GM23248 (cell line): ENCODE measurements at regions not wholly inside any gene's neighbourhood (a gene's known extent, or its start where the extent isn't known, plus 50 kb on each side); places are given as distances from the start of the nearest gene placed in this dataset.

Source experiments
- DNase-seq: peaks from one replicate; pipeline ENCODE4 v3.0.0-alpha.2; 2015
- H2AFZ ChIP-seq: fragments of 200-600 bp; sonication (generic); 2 replicates; pipeline ENCODE4 v1.6.1; 2016; ENCODE audit warnings: antibody characterized with exemption
- H3F3A ChIP-seq: fragments of 200-600 bp; sonication (generic); 2 replicates; pipeline ENCODE4 v1.6.1; 2016; ENCODE audit warnings: mild to moderate bottlenecking, antibody characterized with exemption, mixed run types; ENCODE audit not compliant: insufficient read depth
- H3K27ac ChIP-seq: fragments of 200-600 bp; sonication (generic); 2 replicates; pipeline ENCODE4 v1.5.1; 2016; ENCODE audit warnings: mild to moderate bottlenecking
- H3K27me3 ChIP-seq: fragments of 200-600 bp; sonication (generic); replicated peaks from 2 replicates; pipeline ENCODE4 v1.6.1; 2016; ENCODE audit warnings: mild to moderate bottlenecking; ENCODE audit not compliant: insufficient read depth
- H3K36me3 ChIP-seq: fragments of 200-600 bp; sonication (generic); 2 replicates; pipeline ENCODE4 v1.6.1; 2016; ENCODE audit warnings: low read depth, mild to moderate bottlenecking
- H3K4me1 ChIP-seq: fragments of 200-600 bp; sonication (generic); 2 replicates; pipeline ENCODE4 v1.6.1; 2016; ENCODE audit warnings: mild to moderate bottlenecking; ENCODE audit not compliant: insufficient read depth
- H3K4me2 ChIP-seq: fragments of 200-600 bp; sonication (generic); one replicate; pipeline ENCODE4 v1.6.1; 2016; ENCODE audit warnings: mild to moderate bottlenecking; ENCODE audit not compliant: unreplicated experiment
- H3K4me3 ChIP-seq: fragments of 200-600 bp; sonication (generic); 2 replicates; pipeline ENCODE4 v1.5.1; 2016; ENCODE audit warnings: mild to moderate bottlenecking
- H3K79me2 ChIP-seq: fragments of 200-600 bp; sonication (generic); 2 replicates; pipeline ENCODE4 v1.6.1; 2016; ENCODE audit warnings: mild to moderate bottlenecking; ENCODE audit not compliant: insufficient read depth
- H3K9ac ChIP-seq: fragments of 200-600 bp; sonication (generic); 2 replicates; pipeline ENCODE4 v1.6.1; 2016; ENCODE audit warnings: mild to moderate bottlenecking
- H3K9me2 ChIP-seq: fragments of 200-600 bp; sonication (generic); 2 replicates; pipeline ENCODE4 v1.6.1; 2016; ENCODE audit warnings: mixed run types, mild to moderate bottlenecking, moderate library complexity; ENCODE audit not compliant: insufficient read depth
- H3K9me3 ChIP-seq: fragments of 200-600 bp; sonication (generic); one replicate; pipeline ENCODE4 v1.6.1; 2017; ENCODE audit warnings: low read depth
- H4K20me1 ChIP-seq: fragments of 200-600 bp; sonication (generic); 2 replicates; pipeline ENCODE4 v1.6.0; 2016; ENCODE audit not compliant: insufficient read depth
- EZH2 ChIP-seq: fragments of 200-600 bp; sonication (generic); IDR thresholded peaks from 2 replicates; pipeline ENCODE4 v1.6.1; 2018; ENCODE audit warnings: antibody characterized with exemption, mild to moderate bottlenecking; ENCODE audit not compliant: insufficient read depth, poor library complexity, severe bottlenecking
- EZH2phosphoT487 ChIP-seq: fragments of 200-600 bp; sonication (generic); IDR thresholded peaks from 2 replicates; pipeline ENCODE4 v1.6.1; 2018; ENCODE audit warnings: antibody characterized with exemption, moderate library complexity, mild to moderate bottlenecking, low read depth; ENCODE audit not compliant: insufficient read depth
- WGBS, 2 experiments: methylation state at CpG; one replicate each; pipeline ENCODE4 v1.1.6; 2015 to 2017; ENCODE audit warnings: low lambda C conversion rate in 2 of 2, low coverage in 1 of 2; ENCODE audit errors: missing lambda C conversion rate in 2 of 2; 5-methylcytosine and 5-hydroxymethylcytosine counted together
- in situ Hi-C: fragments of 300-500 bp; cut with MboI; formaldehyde crosslinking; loops from 2 replicates; pipeline ENCODE4 v1.15.0; 2020

DNA sequence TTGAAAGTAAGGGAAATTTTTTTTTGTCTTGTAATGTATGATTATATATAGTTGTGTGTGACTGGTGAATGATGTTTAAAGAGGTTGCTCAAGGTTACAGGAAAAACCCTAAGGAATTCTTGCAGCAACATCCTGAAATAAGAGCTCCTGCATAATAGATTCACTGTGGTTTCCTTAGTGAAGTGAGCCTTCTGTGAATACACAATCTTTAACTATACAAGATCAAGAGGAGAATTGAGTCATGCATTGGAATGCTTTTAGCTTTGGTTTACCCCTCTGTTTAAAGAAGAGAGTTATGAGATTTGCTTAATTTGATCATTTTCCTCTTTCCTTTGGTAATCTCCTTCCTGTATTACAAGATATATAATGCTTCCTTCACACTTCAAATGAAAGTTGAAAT is 141.6 kb upstream of the EYA4 start:
- H3K9me2 ChIP-seq, result no peaks in the 10 kb centered on the region
- no peaks in the 10 kb centered on the region for H3K79me2 ChIP-seq
- TF ChIP-seq EZH2phosphoT487 (no peak), EZH2 (no peak)
- H3F3A ChIP-seq, result 0 out of 2 replicates have a peak, but pooled peaks cover 6% of the 10 kb centered on the region
- no peaks in the 10 kb centered on the region for H3K36me3 ChIP-seq
- H3K4me1 ChIP-seq, result peaks cover 9% of the 10 kb centered on the region; the same call in 1 of the 2 replicates
- in situ Hi-C loops, result no loop called here
- H3K27ac ChIP-seq, result peak overlapping the region; percentile 20; the same call in 1 of the 2 replicates
- H3K4me3 ChIP-seq, result no peak overlapping the region
- DNase-seq, result peak; percentile 70
- H3K9me3 ChIP-seq, result no peaks in the 10 kb centered on the region
- 0 out of 2 replicates have a peak overlapping the region, but pooled peaks have one; percentile 20 for H3K9ac ChIP-seq
- H3K27me3 ChIP-seq, result no peaks in the 10 kb centered on the region
- no peaks in the 10 kb centered on the region for H4K20me1 ChIP-seq
- H2AFZ ChIP-seq, result no peak overlapping the region
- no peak overlapping the region for H3K4me2 ChIP-seq

DNA sequence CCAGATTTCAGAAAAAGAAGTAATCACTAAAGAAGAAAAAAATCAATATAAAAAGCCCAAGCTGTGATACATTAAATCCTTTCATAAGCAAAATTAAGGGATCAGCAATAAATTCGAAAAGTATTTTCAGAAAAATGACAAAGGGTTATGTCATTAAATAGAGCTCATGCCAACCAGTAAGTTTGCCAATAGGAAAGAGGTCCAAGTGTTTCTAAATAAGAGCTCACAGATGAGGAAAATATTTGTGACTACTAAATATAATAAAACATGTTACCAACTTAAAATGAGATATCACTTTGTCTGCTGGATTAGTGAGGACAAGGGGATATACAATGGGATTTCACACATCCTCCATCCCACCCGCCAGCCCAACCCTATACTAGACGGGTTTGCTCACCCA is 140.3 kb upstream of the EYA4 start:
- H4K20me1 ChIP-seq, result no peaks in the 10 kb centered on the region
- no peaks in the 10 kb centered on the region for H3K27me3 ChIP-seq
- H3K9ac ChIP-seq, result no peak overlapping the region
- TF ChIP-seq EZH2 (no peak), EZH2phosphoT487 (no peak)
- H3K9me2 ChIP-seq, result no peaks in the 10 kb centered on the region
- H2AFZ ChIP-seq, result no peak overlapping the region
- 0 out of 2 replicates have a peak, but pooled peaks cover 6% of the 10 kb centered on the region for H3F3A ChIP-seq
- no peak overlapping the region for H3K4me3 ChIP-seq
- no peak overlapping the region for H3K27ac ChIP-seq
- in situ Hi-C loops, result no loop called here
- H3K36me3 ChIP-seq, result no peaks in the 10 kb centered on the region
- DNase-seq, result peak; percentile 8
- H3K79me2 ChIP-seq, result no peaks in the 10 kb centered on the region
- peaks cover 9% of the 10 kb centered on the region; the same call in 1 of the 2 replicates for H3K4me1 ChIP-seq
- no peaks in the 10 kb centered on the region for H3K9me3 ChIP-seq
- H3K4me2 ChIP-seq, result no peak overlapping the region
- WGBS, 2 experiments, result 34 to 45% methylated on average over 3 of the region's 3 CpGs

DNA sequence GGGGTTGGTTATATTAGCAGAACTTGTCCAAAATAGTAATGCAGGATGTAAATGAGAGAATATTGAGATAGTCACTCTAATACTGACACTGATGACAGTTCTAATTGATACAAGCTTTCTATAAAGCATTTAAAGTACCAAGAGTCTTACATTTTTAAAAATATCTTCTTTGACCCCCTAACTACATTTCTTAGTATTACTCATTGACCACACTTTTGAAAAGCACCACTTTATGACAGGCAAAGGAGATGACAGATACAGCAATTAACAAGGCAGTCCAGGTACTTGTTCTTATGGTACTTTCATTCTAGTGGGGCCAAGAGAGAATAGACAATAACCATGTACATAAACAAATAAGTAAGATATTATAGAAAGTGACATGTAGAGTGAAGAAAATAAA is 139.4 kb upstream of the EYA4 start:
- Histone ChIP-seq H3K9me2 (no peaks in the 10 kb centered on the region), H3F3A (0 out of 2 replicates have a peak, but pooled peaks cover 6% of the 10 kb centered on the region), H3K9me3 (no peaks in the 10 kb centered on the region), H3K9ac (no peak overlapping the region), H3K27ac (no peak overlapping the region), H3K4me1 (peaks cover 9% of the 10 kb centered on the region; the same call in 1 of the 2 replicates), H3K79me2 (no peaks in the 10 kb centered on the region), H3K4me3 (no peak overlapping the region), H3K27me3 (no peaks in the 10 kb centered on the region), H4K20me1 (no peaks in the 10 kb centered on the region), H2AFZ (no peak overlapping the region), H3K4me2 (no peak overlapping the region), H3K36me3 (no peaks in the 10 kb centered on the region)
- in situ Hi-C loops, result no loop called here
- DNase-seq, result no peak
- TF ChIP-seq EZH2phosphoT487 (no peak), EZH2 (no peak)

DNA sequence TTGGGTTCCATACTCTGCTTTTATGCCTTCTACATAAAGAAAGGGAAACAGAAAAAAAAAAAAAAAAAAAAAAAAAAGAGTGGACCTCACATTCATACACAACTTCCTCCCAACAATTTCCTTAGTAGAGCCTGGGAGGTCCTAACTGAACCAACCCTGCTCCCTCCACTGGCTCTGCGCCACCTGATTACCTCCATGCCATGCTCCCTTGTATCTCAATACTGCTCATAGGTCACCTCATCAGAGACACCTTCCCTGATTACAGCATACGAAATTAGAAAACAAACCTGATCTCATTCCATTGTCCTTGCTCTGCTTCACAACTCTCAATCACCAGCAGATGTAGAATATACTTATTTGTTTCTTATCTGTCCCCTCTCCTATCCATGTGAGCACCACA is 134.2 kb upstream of the EYA4 start:
- no peak overlapping the region for H3K4me3 ChIP-seq
- no peaks in the 10 kb centered on the region for H3K79me2 ChIP-seq
- H3K36me3 ChIP-seq, result no peaks in the 10 kb centered on the region
- H3K27ac ChIP-seq, result no peak overlapping the region
- H3K9ac ChIP-seq, result no peak overlapping the region
- no peaks in the 10 kb centered on the region for H4K20me1 ChIP-seq
- TF ChIP-seq EZH2phosphoT487 (no peak), EZH2 (no peak)
- H3F3A ChIP-seq, result no peaks in the 10 kb centered on the region
- H3K4me2 ChIP-seq, result no peak overlapping the region
- H3K9me2 ChIP-seq, result no peaks in the 10 kb centered on the region
- H3K4me1 ChIP-seq, result no peaks in the 10 kb centered on the region
- H3K9me3 ChIP-seq, result no peaks in the 10 kb centered on the region
- DNase-seq, result no peak
- no peak overlapping the region for H2AFZ ChIP-seq
- in situ Hi-C loops, result no loop called here
- no peaks in the 10 kb centered on the region for H3K27me3 ChIP-seq
- WGBS, 2 experiments, result 67% methylated on average over 2 of the region's 2 CpGs

DNA sequence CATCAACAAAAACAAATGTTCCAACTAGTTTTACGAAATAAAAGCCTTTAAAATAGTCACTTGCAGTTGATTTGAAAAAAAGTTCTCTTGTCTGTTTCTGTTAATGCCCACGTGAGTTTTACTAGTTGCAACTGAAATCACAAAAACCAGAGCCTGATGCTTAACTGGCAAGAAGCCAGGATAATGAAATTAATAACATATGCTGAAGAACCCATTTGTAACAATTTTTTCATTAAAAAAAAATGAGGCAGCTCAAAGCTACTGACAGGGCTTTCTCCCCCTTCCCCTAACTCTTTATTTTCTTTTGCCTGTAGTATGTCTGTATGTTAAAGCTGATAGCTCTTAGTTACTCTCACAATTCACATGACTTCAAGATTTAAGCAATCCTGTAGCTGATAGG is 132.7 kb upstream of the EYA4 start:
- Histone ChIP-seq H3K27ac (no peak overlapping the region), H2AFZ (no peak overlapping the region), H3F3A (no peaks in the 10 kb centered on the region), H3K27me3 (no peaks in the 10 kb centered on the region), H3K79me2 (no peaks in the 10 kb centered on the region), H3K36me3 (no peaks in the 10 kb centered on the region), H3K4me3 (no peak overlapping the region), H3K9me2 (no peaks in the 10 kb centered on the region), H3K9ac (no peak overlapping the region), H3K9me3 (no peaks in the 10 kb centered on the region), H3K4me1 (no peaks in the 10 kb centered on the region), H4K20me1 (no peaks in the 10 kb centered on the region), H3K4me2 (no peak overlapping the region)
- DNase-seq, result peak; percentile 9
- 7 to 19% methylated on average over 2 of the region's 2 CpGs for WGBS, 2 experiments
- TF ChIP-seq EZH2, result no peak
- TF ChIP-seq EZH2phosphoT487, result no peak
- in situ Hi-C loops, result no loop called here
